CD8-positive, alpha-beta memory T cell (primary cell): ENCODE measurements at regions not wholly inside any gene's neighbourhood (a gene's known extent, or its start where the extent isn't known, plus 50 kb on each side); places are given as distances from the start of the nearest gene placed in this dataset.

ENCODE experiments used
- CTCF ChIA-PET: fragments of 350-600 bp; sonication (Branson Sonifier 250); formaldehyde crosslinking; loops from one replicate; lab custom pipeline; 2021; ENCODE audit warnings: antibody characterized with exemption; lab: Charles Lee
- POLR2A ChIA-PET: fragments of 350-600 bp; sonication (Branson Sonifier 250); formaldehyde crosslinking; loops from one replicate; lab custom pipeline; 2021; ENCODE audit warnings: antibody characterized with exemption; lab: Charles Lee
- DNase-seq, 5 donors: peaks; one replicate each; pipeline versions ENCODE4 v3.0.0 to v3.0.0-alpha.2; 2020 to 2022; ENCODE audit warnings: mixed read lengths in 1 of 5
- H3K27ac ChIP-seq: one replicate; pipeline ENCODE4 v1.7.0; 2013; ENCODE audit warnings: low read depth, mild to moderate bottlenecking, low read length, moderate library complexity
- H3K27me3 ChIP-seq: 2 replicates; pipeline ENCODE4 v1.7.0; 2013; ENCODE audit warnings: low read length, mild to moderate bottlenecking; ENCODE audit not compliant: insufficient read depth, poor library complexity, severe bottlenecking
- H3K36me3 ChIP-seq: 2 replicates; pipeline ENCODE4 v1.7.0; 2013; ENCODE audit warnings: mild to moderate bottlenecking, low read length, moderate library complexity; ENCODE audit not compliant: insufficient read depth
- H3K4me1 ChIP-seq: 2 replicates; pipeline ENCODE4 v1.7.0; 2013; ENCODE audit warnings: mild to moderate bottlenecking, low read length, moderate library complexity; ENCODE audit not compliant: insufficient read depth
- H3K4me3 ChIP-seq: 2 replicates; pipeline ENCODE4 v1.7.0; 2013; ENCODE audit warnings: mild to moderate bottlenecking, low read length
- H3K9me3 ChIP-seq: 2 replicates; pipeline ENCODE4 v1.7.0; 2013; ENCODE audit warnings: mild to moderate bottlenecking, low read length
- H3K27ac Mint-ChIP-seq, 8 donors: one replicate each; pipeline ENCODE4 v1.8.0; 2020 to 2021; ENCODE audit warnings: mixed read lengths in 8 of 8, mild to moderate bottlenecking in 6 of 8, inconsistent platforms in 3 of 8, moderate library complexity in 3 of 8
- H3K27me3 Mint-ChIP-seq, 2 donors: one replicate each; pipeline ENCODE4 v1.8.0; 2020 to 2021; ENCODE audit warnings: mixed read lengths in 2 of 2, mild to moderate bottlenecking in 1 of 2, moderate library complexity in 1 of 2
- H3K36me3 Mint-ChIP-seq, 3 donors: one replicate each; pipeline ENCODE4 v1.8.0; 2020 to 2021; ENCODE audit warnings: mixed read lengths in 3 of 3, inconsistent platforms in 1 of 3, mild to moderate bottlenecking in 1 of 3
- H3K4me1 Mint-ChIP-seq, 3 donors: one replicate each; pipeline ENCODE4 v1.8.0; 2020 to 2021; ENCODE audit warnings: mixed read lengths in 3 of 3, inconsistent platforms in 1 of 3, mild to moderate bottlenecking in 1 of 3
- H3K4me3 Mint-ChIP-seq, 7 donors: one replicate each; pipeline ENCODE4 v1.8.0; 2020 to 2021; ENCODE audit warnings: mixed read lengths in 7 of 7, mild to moderate bottlenecking in 6 of 7, moderate library complexity in 4 of 7, inconsistent platforms in 2 of 7
- H3K9me3 Mint-ChIP-seq, 5 donors: one replicate each; pipeline ENCODE4 v1.8.0; 2020 to 2022; ENCODE audit warnings: mixed read lengths in 5 of 5, mild to moderate bottlenecking in 3 of 5, moderate library complexity in 2 of 5, inconsistent platforms in 1 of 5

DNA sequence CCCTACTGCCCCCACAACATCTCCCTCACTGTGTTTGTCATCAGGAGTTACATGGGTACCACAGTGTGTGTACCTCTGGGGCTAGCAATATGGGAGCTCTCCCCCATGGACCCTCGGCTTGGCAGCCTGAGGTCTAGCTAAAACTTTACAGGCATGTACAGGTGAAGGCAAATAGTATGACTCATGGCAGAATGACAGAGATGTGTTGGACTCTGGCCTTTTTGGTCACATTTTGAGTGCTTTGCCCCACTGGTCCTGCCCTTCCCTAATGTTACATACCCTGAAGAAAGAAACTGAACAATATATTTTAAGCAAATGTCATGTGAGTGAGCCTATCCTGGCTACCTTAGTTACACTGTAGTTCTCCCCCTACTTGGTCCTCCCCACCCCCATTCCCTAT, 124.0 kb downstream of the NGF start:
- Mint-ChIP-seq H3K4me1 (no peaks in the 10 kb centered on the region), H3K4me3 (no peak overlapping the region), H3K27ac (no peak overlapping the region), H3K9me3 (no peaks in the 10 kb centered on the region), H3K27me3 (peaks cover 4 to 22% of the 10 kb centered on the region in 2 donors), H3K36me3 (no peaks in the 10 kb centered on the region)
- ChIA-PET POLR2A (no interaction called here), CTCF (no interaction called here)
- H3K36me3 ChIP-seq, result no peaks in the 10 kb centered on the region
- DNase-seq, result no peak
- H3K27ac ChIP-seq, result no peak overlapping the region
- H3K27me3 ChIP-seq, result no peaks in the 10 kb centered on the region
- no peaks in the 10 kb centered on the region for H3K9me3 ChIP-seq
- no peak overlapping the region for H3K4me3 ChIP-seq
- no peaks in the 10 kb centered on the region for H3K4me1 ChIP-seq

DNA sequence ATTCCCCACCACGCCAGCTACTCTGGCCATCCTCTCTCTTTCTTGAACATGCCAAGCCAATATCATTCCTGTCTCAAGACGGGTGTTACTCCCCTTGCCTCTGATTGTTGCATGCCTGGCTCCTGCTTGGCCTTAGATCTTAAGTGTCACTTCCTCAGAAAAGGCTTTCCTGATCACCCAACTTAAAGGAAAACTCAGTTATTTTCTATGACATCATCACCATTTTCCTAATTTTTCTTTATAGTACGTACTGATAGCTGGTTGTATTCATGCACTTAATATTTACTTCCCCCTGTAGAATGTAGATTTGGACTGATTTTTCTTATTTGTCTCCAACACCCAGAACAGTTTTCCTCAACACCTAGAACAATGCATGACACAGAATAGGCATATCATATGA, 123.8 kb upstream of the TSPAN2 start:
- H3K36me3 ChIP-seq, result no peaks in the 10 kb centered on the region
- ChIA-PET POLR2A (no interaction called here), CTCF (no interaction called here)
- no peaks in the 10 kb centered on the region for H3K36me3 Mint-ChIP-seq
- H3K4me3 ChIP-seq, result no peak overlapping the region
- H3K4me1 ChIP-seq, result no peaks in the 10 kb centered on the region
- H3K4me3 Mint-ChIP-seq, result no peak overlapping the region
- H3K9me3 ChIP-seq, result no peaks in the 10 kb centered on the region
- H3K27me3 ChIP-seq, result no peaks in the 10 kb centered on the region
- no peaks in the 10 kb centered on the region for H3K4me1 Mint-ChIP-seq
- DNase-seq, result no peak
- H3K27ac ChIP-seq, result no peak overlapping the region
- no peak overlapping the region for H3K27ac Mint-ChIP-seq
- H3K27me3 Mint-ChIP-seq, result peaks cover 3 to 18% of the 10 kb centered on the region in 2 donors
- H3K9me3 Mint-ChIP-seq, result no peaks in the 10 kb centered on the region

DNA sequence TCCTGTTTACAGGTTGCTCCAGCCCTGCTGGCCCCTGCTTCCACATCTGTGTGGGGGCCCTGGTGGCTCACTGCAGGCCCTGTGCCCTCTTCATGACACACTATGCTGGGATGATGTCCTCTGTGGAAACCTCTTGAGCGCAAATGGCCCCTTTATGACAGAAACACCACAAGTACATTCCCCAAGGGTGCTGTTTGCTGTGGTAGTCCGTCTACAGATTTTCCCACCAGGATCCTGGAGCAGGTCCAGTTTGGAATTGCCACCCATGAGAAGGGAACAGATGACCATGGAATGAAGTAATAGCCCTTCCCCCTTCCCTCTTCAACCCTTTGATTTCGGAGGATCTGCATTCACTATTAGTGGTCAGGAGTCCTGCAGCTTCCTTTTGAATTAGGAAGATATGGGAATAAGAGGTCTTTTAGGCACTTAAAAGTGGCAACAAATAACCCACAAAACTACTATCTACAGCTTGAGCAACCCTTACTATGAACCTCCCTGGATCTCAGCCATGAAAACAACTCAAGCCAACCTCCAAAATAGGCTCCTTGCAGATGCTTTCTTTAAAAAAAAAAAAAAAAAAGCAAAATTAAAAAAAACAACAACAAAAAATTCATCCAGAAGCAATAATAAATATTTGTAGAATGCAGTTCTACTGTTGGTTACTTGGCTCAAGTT, 121.9 kb upstream of the TSPAN2 start:
- Histone ChIP-seq H3K9me3 (no peaks in the 10 kb centered on the region), H3K4me1 (no peaks in the 10 kb centered on the region), H3K27ac (no peak overlapping the region), H3K27me3 (no peaks in the 10 kb centered on the region), H3K36me3 (no peaks in the 10 kb centered on the region), H3K4me3 (no peak overlapping the region)
- no peak for DNase-seq
- Mint-ChIP-seq H3K4me3 (no peak overlapping the region), H3K27ac (no peak overlapping the region), H3K4me1 (no peaks in the 10 kb centered on the region), H3K9me3 (no peaks in the 10 kb centered on the region), H3K27me3 (peaks cover 0 to 11% of the 10 kb centered on the region in 2 donors), H3K36me3 (no peaks in the 10 kb centered on the region)
- CTCF ChIA-PET, result no interaction called here
- POLR2A ChIA-PET, result no interaction called here

DNA sequence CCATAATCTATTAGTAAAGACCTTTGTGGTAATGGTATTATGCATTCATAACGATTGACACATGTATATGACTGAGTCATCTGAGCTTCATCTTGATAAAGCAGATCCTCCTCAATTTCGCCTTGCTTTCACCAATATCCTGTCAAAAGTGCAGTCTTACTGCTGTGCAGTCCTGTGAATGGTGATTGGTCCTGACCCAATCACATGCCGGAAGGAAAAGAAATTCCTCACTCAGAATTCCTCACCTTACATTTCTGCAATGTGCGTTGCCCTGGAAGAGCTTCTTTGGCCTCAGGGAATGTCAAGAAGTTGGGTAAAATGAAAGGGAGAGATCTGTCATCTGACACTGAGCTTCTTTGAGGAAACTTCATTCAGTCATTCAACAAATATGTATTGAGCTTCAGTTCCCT, 121.0 kb upstream of the TSPAN2 start:
- Mint-ChIP-seq H3K36me3 (no peaks in the 10 kb centered on the region), H3K4me1 (no peaks in the 10 kb centered on the region), H3K4me3 (no peak overlapping the region), H3K27ac (no peak overlapping the region), H3K9me3 (no peaks in the 10 kb centered on the region), H3K27me3 (peaks cover 0 to 12% of the 10 kb centered on the region in 2 donors)
- H3K27ac ChIP-seq, result no peak overlapping the region
- no peaks in the 10 kb centered on the region for H3K36me3 ChIP-seq
- no peaks in the 10 kb centered on the region for H3K27me3 ChIP-seq
- H3K4me1 ChIP-seq, result no peaks in the 10 kb centered on the region
- no peak overlapping the region for H3K4me3 ChIP-seq
- ChIA-PET POLR2A (no interaction called here), CTCF (no interaction called here)
- no peaks in the 10 kb centered on the region for H3K9me3 ChIP-seq
- no peak for DNase-seq

DNA sequence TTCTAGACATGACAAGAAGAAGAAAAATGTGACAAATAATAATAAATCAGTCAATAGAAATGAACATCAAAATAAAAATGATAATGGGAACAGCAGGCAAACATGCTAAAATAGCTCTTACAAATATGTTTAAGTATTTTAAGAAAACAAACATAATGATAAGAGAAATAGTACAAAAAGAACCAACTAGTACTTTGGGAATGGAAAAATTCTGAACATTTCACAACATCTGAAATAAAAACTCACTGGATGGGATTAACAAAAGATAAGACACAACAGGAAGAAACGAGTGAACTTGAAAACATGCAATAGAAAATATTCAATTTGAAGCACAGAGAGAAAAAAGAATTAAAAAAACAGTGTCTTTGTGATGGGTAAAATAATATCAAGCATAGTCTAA, 115.2 kb upstream of the TSPAN2 start:
- Histone ChIP-seq H3K27me3 (no peaks in the 10 kb centered on the region), H3K4me3 (no peak overlapping the region), H3K36me3 (no peaks in the 10 kb centered on the region), H3K4me1 (no peaks in the 10 kb centered on the region), H3K9me3 (no peaks in the 10 kb centered on the region), H3K27ac (no peak overlapping the region)
- peaks cover 7 to 19% of the 10 kb centered on the region in 2 donors for H3K27me3 Mint-ChIP-seq
- no peak overlapping the region for H3K4me3 Mint-ChIP-seq
- no peak overlapping the region for H3K27ac Mint-ChIP-seq
- no peaks in the 10 kb centered on the region for H3K36me3 Mint-ChIP-seq
- POLR2A ChIA-PET, result no interaction called here
- H3K4me1 Mint-ChIP-seq, result no peaks in the 10 kb centered on the region
- peaks cover 0 to 14% (median 4%) of the 10 kb centered on the region in 5 donors for H3K9me3 Mint-ChIP-seq
- no peak for DNase-seq
- CTCF ChIA-PET, result no interaction called here

DNA sequence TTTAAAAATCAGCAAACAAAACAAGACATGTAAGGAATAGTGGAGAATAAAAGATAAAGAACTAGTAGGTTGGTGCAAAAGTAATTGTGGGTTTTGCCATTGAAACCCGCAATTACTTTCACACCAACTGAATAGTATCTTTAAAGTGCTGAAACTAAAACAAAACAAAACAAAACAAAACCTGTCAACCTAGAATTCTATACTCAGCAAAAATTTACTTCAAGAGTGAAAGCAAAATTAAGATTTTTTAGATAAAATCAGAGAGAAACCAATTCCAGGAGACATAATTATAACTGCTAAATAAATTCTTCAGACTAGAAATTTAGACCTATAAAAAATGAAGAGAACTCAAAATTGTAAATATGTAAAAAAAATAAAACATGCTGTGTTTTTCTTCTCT, 114.0 kb upstream of the TSPAN2 start:
- Histone ChIP-seq H3K36me3 (no peaks in the 10 kb centered on the region), H3K27ac (no peak overlapping the region), H3K4me1 (no peaks in the 10 kb centered on the region), H3K27me3 (no peaks in the 10 kb centered on the region), H3K4me3 (no peak overlapping the region), H3K9me3 (no peaks in the 10 kb centered on the region)
- H3K36me3 Mint-ChIP-seq, result no peaks in the 10 kb centered on the region
- H3K4me3 Mint-ChIP-seq, result no peak overlapping the region
- H3K27ac Mint-ChIP-seq, result no peak overlapping the region
- no peaks in the 10 kb centered on the region for H3K4me1 Mint-ChIP-seq
- peaks cover 0 to 14% (median 4%) of the 10 kb centered on the region in 5 donors for H3K9me3 Mint-ChIP-seq
- POLR2A ChIA-PET, result no interaction called here
- DNase-seq, result no peak
- peaks cover 10 to 25% of the 10 kb centered on the region in 2 donors for H3K27me3 Mint-ChIP-seq
- CTCF ChIA-PET, result no interaction called here

DNA sequence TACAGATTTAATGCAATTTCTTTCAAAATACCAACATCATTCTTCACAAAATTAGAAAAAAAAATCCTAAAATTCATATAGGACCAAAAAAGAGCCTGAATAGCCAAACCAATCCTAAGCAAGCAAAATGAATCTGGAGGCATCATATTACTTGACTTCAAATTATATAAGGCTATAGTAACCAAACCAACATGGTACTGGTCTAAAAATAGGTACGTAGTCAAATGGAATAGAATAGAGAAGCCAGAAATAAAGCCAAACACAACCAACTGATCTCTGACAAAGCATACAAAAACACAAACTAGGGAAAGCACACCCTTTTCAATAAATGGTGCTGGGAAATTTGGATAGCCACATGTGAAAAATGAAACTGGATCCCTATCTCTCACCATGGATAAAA, 112.3 kb upstream of the TSPAN2 start:
- DNase-seq, result no peak
- ChIA-PET CTCF (no interaction called here), POLR2A (no interaction called here)
- Mint-ChIP-seq H3K4me1 (no peaks in the 10 kb centered on the region), H3K27ac (no peak overlapping the region), H3K27me3 (peaks cover 13 to 35% of the 10 kb centered on the region in 2 donors), H3K36me3 (no peaks in the 10 kb centered on the region), H3K9me3 (peaks cover 0 to 14% (median 4%) of the 10 kb centered on the region in 5 donors), H3K4me3 (no peak overlapping the region)
- no peaks in the 10 kb centered on the region for H3K36me3 ChIP-seq
- H3K27me3 ChIP-seq, result no peaks in the 10 kb centered on the region
- no peak overlapping the region for H3K4me3 ChIP-seq
- no peaks in the 10 kb centered on the region for H3K4me1 ChIP-seq
- no peak overlapping the region for H3K27ac ChIP-seq
- H3K9me3 ChIP-seq, result no peaks in the 10 kb centered on the region

DNA sequence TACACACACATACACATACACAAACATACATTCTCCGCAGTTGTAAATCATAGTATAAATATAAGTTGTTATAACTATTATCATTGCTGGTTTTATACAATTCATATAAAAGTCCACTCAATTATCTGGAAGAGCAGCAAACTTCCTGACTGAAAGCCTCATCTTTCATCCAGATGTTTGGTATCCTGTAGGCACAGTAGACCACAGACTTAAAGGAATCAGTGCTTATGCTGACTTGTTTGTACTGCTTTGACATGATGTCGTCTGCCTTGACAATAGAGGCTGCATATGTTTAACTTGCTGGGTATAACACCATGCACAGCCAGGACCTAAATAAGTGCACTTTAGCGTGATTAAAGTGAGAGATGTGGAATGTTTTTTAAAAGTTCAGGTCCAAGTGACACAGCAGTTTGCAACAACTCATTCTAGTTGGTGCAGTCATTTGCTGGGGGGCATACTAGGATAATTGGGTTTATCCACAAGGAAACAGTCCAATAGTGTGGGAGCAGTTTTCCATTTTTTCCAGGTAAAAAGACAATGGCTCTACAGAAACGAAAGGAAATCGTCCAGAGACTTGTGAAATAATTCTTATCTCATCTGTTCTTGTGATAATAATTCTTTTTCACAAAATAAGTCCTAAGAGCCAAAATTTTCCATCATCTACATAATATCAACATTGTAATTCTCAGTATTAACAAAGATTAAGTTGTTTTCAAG, 110.3 kb upstream of the TSPAN2 start:
- POLR2A ChIA-PET, result no interaction called here
- Histone ChIP-seq H3K27me3 (no peaks in the 10 kb centered on the region), H3K4me1 (no peaks in the 10 kb centered on the region), H3K27ac (no peak overlapping the region), H3K9me3 (no peaks in the 10 kb centered on the region), H3K4me3 (no peak overlapping the region), H3K36me3 (no peaks in the 10 kb centered on the region)
- H3K4me1 Mint-ChIP-seq, result no peaks in the 10 kb centered on the region
- H3K4me3 Mint-ChIP-seq, result no peak overlapping the region
- no peaks in the 10 kb centered on the region for H3K36me3 Mint-ChIP-seq
- H3K9me3 Mint-ChIP-seq, result peaks cover 0 to 14% (median 4%) of the 10 kb centered on the region in 5 donors
- H3K27me3 Mint-ChIP-seq, result peaks cover 13 to 39% of the 10 kb centered on the region in 2 donors
- DNase-seq, result no peak
- CTCF ChIA-PET, result no interaction called here
- no peak overlapping the region for H3K27ac Mint-ChIP-seq
